ENCODE measurements at regions not wholly inside any gene's neighbourhood (a gene's known extent, or its start where the extent isn't known, plus 50 kb on each side); places are given as distances from the start of the nearest gene placed in this dataset.

DNA sequence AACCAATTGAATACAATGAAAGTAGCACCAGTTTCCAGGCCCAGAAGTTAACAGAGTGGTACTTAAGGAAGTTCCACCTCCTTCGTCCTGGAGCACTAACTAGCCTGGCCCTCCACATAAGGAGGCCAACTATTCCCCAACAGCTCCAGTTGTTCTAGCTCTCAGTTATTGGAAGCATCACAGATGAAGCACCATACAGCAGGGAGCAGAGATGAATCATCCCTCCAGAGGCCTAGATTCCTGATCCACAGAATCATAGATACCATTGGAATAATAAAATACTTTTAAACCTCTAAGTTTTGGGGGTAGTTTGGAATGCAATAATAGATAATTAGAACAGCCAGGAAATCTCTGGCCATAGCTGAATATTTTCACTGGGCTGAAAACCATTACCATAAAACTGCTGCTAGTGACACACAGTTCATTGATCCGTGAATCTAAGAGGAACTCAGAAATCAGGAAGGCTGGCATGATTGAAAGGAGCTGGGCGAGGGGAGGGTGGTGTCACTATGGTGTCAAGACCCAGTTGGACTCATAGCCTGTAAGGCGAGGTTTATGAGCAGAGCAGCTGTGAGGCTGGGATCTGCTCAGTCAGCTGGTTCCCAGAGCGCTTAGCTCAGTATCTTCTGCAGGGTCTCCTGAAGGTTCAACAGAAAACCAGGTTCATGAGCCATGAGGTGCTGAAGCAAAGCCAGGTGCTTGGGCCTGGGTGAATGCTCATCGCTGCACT lies 371.4 kb upstream of the TMTC1 start:
- intact Hi-C loops (cut with DNase I, micrococcal nuclease) = no loop called here
- H3K36me3 Mint-ChIP-seq (ENCODE audit: low read depth) = no peaks in the 10 kb centered on the region
- POLR2A ChIA-PET = no interaction called here
- H3K27me3 Mint-ChIP-seq = no peaks in the 10 kb centered on the region
- peaks cover 14% of the 10 kb centered on the region for H3K9me3 Mint-ChIP-seq (ENCODE audit: low read depth)
- H3K27ac Mint-ChIP-seq = no peak overlapping the region
- CTCF ChIA-PET = no interaction called here
- ATAC-seq = no peak
- no peak overlapping the region for H3K4me3 Mint-ChIP-seq
- DNase-seq = no peak
- H3K4me1 Mint-ChIP-seq = no peaks in the 10 kb centered on the region

DNA sequence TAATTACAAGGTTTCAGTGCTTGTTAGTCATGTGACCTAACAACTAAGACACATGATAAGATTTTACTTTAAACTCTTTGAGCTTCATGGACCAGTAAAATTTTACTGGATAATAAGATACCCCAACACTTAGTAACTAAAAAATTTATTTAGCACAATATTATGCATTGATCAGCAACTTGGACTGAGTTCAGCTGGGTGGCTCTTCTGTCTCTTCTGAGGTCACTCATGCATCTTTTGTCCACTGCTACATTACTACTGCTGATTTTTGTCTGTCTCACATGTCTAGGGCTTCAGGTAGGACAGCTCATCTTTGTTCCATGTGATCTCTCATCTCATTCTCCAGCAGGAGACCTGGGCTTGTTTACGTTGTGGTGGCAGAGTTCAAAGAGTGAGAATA lies 370.2 kb upstream of the TMTC1 start:
- DNase-seq (no peak), ATAC-seq (no peak)
- intact Hi-C loops (cut with DNase I, micrococcal nuclease) = no loop called here
- CTCF ChIA-PET = no interaction called here
- Mint-ChIP-seq H3K4me1 (no peaks in the 10 kb centered on the region), H3K4me3 (no peak overlapping the region), H3K36me3 (ENCODE audit: low read depth) (no peaks in the 10 kb centered on the region), H3K27me3 (no peaks in the 10 kb centered on the region), H3K9me3 (ENCODE audit: low read depth) (peaks cover 13% of the 10 kb centered on the region), H3K27ac (no peak overlapping the region)
- POLR2A ChIA-PET = no interaction called here

DNA sequence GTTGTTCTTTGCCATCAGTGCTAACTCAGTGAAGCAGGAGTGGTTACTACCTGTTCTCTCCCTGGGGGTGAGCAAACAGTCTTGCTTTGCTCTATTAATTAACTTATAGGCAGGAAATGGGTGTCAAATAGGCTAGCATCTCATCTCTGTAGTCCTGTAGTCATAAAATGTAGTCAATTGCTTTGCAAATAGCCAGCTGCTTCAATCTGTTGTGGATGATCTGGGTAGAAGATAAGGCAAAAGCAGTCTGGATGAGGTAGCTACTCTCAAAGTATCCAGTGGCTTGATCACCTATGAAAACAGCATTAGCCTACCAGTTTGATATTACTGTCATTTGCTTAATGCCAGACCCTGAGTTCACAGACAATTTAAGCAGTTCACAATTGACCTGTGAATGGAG lies 369.0 kb upstream of the TMTC1 start:
- H3K4me1 Mint-ChIP-seq = no peaks in the 10 kb centered on the region
- H3K36me3 Mint-ChIP-seq (ENCODE audit: low read depth) = no peaks in the 10 kb centered on the region
- no peak overlapping the region for H3K4me3 Mint-ChIP-seq
- no peak for DNase-seq
- ChIA-PET CTCF (no interaction called here), POLR2A (no interaction called here)
- H3K27ac Mint-ChIP-seq = no peak overlapping the region
- intact Hi-C loops (cut with DNase I, micrococcal nuclease) = no loop called here
- no peak for ATAC-seq
- no peaks in the 10 kb centered on the region for H3K27me3 Mint-ChIP-seq
- H3K9me3 Mint-ChIP-seq (ENCODE audit: low read depth) = peaks cover 12% of the 10 kb centered on the region

DNA sequence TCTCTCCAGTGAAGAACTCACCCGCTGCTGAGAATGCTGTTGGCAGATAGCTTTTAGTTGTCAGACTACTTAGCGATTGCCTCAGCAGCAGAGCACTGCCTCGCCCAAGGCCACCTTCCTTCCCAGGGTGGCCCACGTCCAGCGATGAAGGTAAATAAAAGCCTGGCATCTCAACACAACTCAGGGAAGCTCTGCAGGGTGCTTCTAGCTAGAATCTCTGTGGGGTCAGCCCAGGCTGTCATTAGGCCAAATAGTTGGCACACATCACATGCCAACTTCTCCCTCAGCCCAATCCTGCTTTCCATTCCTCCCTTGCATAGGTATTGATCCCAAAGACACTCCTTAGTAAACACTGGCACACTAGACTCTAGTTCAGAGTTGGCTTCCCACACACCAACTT lies 368.1 kb upstream of the TMTC1 start:
- peaks cover 12% of the 10 kb centered on the region for H3K9me3 Mint-ChIP-seq (ENCODE audit: low read depth)
- no peaks in the 10 kb centered on the region for H3K36me3 Mint-ChIP-seq (ENCODE audit: low read depth)
- POLR2A ChIA-PET = no interaction called here
- CTCF ChIA-PET = interaction anchor here (0.6 kb wide), 1 partner anchor 712 kb away, joined by 3 read pairs; no protein-coding TSS in a partner anchor
- H3K27ac Mint-ChIP-seq = no peak overlapping the region
- no peak for DNase-seq
- H3K4me1 Mint-ChIP-seq = no peaks in the 10 kb centered on the region
- no peaks in the 10 kb centered on the region for H3K27me3 Mint-ChIP-seq
- ATAC-seq = no peak
- intact Hi-C loops (cut with DNase I, micrococcal nuclease) = no loop called here
- H3K4me3 Mint-ChIP-seq = no peak overlapping the region

DNA sequence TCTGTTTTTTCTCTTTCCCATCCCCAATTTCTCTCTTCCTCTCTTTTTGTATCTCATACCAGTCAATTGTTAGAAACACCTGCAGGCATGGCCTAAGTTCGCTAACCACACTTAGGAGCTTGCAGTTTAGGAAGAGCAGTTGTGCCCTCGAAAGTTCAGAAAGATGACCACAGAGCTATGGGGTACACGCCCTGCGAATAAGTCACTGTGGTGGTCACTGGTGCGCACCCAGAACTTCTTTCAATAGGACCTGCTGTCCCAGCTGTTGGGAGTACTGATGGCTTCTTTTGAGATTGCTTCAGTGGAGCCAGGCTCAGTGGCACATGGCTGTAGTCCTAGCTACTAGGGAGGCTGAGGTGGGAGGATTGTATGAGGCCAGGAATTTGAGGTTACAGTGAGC lies 362.8 kb upstream of the TMTC1 start:
- CTCF ChIA-PET = no interaction called here
- Mint-ChIP-seq H3K27ac (no peak overlapping the region), H3K9me3 (ENCODE audit: low read depth) (no peaks in the 10 kb centered on the region), H3K27me3 (no peaks in the 10 kb centered on the region), H3K4me3 (no peak overlapping the region), H3K36me3 (ENCODE audit: low read depth) (no peaks in the 10 kb centered on the region), H3K4me1 (no peaks in the 10 kb centered on the region)
- intact Hi-C loops (cut with DNase I, micrococcal nuclease) = no loop called here
- POLR2A ChIA-PET = no interaction called here
- ATAC-seq = no peak
- DNase-seq = no peak

DNA sequence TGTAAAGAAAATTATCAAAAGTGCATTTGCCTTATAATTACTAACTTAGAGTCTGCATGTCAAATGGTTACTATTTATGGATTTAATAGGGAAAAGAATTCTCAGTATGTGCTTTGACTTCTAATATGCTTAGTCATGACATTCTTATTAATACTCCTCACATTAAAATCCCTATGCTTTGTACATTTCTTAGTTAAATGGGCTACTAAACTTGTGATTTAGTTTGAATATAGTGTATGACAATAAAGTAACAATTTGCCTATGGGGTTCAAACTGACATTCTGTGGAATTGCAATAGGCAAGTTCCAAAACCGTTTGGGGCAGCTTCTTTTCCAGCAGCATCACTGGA lies 361.9 kb upstream of the TMTC1 start:
- Mint-ChIP-seq H3K4me1 (no peaks in the 10 kb centered on the region), H3K4me3 (no peak overlapping the region), H3K9me3 (ENCODE audit: low read depth) (no peaks in the 10 kb centered on the region), H3K36me3 (ENCODE audit: low read depth) (no peaks in the 10 kb centered on the region), H3K27me3 (no peaks in the 10 kb centered on the region), H3K27ac (no peak overlapping the region)
- DNase-seq (no peak), ATAC-seq (no peak)
- CTCF ChIA-PET = no interaction called here
- intact Hi-C loops (cut with DNase I, micrococcal nuclease) = no loop called here
- POLR2A ChIA-PET = no interaction called here

DNA sequence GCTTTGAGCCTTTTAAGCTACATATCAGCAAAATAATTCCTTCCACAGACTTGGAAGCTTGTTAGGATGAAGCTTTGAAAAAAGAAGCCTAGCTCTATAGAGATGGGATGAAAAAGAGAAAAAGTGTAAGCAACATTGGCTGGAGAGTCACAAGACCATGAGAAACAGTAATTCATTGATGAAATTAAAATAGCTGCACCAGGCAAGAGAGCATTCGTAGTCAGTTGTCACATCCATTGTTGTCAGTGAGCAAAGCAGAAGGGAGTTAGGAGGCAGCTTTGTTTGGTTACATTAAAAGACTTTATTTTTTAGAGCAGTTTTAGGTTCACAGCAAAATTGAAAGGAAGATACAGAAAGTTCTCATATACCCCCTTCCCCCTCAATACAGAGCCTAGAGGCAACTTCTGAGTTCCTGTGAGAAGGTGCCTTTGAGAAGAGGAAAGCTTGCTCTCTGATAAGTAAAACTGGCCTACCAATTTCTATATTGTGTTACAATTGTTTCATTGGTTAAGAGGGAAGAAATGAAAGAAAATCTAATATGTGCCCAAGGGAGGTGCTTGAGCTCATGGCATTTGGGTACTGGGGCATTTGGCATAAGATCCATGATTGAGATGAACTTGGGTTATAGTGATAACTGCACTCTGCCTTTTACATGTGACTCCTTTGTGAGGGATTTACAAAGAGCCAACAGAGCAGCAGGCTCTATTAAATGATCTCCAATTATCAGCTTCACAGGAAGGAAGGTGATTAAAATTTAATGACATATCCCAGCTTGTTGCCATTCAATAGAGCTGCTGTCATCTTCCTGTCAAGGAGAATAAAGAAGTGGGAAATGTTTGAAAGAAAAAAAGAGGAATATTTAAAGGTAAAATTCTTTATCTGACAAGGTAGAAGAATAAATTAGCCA lies 361.3 kb upstream of the TMTC1 start:
- H3K27ac Mint-ChIP-seq = no peak overlapping the region
- intact Hi-C loops (cut with DNase I, micrococcal nuclease) = no loop called here
- ATAC-seq (no peak), DNase-seq (no peak)
- H3K27me3 Mint-ChIP-seq = no peaks in the 10 kb centered on the region
- no peak overlapping the region for H3K4me3 Mint-ChIP-seq
- H3K4me1 Mint-ChIP-seq = no peaks in the 10 kb centered on the region
- ChIA-PET POLR2A (no interaction called here), CTCF (no interaction called here)
- no peaks in the 10 kb centered on the region for H3K36me3 Mint-ChIP-seq (ENCODE audit: low read depth)
- H3K9me3 Mint-ChIP-seq (ENCODE audit: low read depth) = peaks cover 2% of the 10 kb centered on the region

DNA sequence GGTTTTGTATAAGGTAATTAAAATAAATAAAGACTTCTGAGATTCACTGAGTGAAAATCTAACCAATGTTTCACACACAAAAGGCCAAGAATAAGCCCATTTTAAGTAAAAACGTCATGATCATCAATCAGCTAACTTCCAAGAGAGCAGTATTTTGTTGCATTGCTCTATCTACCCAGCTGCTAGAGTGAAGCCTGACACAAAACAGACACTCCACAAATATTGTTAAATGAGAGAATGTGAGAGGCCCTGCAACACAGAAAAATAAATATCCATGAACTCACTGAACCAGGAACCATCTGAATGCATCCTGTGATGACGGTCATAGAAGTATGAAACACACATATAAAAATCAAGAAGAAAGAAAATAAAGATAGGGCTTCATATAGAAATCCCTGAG lies 358.6 kb upstream of the TMTC1 start:
- H3K36me3 Mint-ChIP-seq (ENCODE audit: low read depth) = no peaks in the 10 kb centered on the region
- H3K27me3 Mint-ChIP-seq = no peaks in the 10 kb centered on the region
- no peak for DNase-seq
- ChIA-PET CTCF (no interaction called here), POLR2A (no interaction called here)
- ATAC-seq = no peak
- no peak overlapping the region for H3K4me3 Mint-ChIP-seq
- H3K4me1 Mint-ChIP-seq = no peaks in the 10 kb centered on the region
- intact Hi-C loops (cut with DNase I, micrococcal nuclease) = no loop called here
- no peak overlapping the region for H3K27ac Mint-ChIP-seq
- peaks cover 3% of the 10 kb centered on the region for H3K9me3 Mint-ChIP-seq (ENCODE audit: low read depth)

DNA sequence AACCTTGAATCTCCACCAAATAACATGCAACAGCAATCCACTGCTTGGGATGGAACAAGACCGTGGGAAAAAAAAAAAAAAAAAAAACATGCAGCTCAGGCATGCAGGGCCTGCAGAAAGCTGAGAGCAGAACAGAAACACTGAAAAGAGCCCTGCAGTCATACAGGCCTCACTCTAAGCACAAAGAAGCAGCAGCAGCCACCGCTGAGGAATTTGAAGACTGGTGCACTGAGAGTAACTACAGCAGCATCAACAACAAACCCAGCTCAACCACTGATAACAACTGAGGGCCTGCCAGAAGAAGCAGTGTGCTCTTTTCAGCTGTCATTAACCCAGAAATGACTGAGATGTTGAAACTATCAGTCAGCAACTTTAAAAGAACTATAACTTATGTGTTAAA lies 354.7 kb upstream of the TMTC1 start:
- Mint-ChIP-seq H3K9me3 (ENCODE audit: low read depth) (peaks cover 3% of the 10 kb centered on the region), H3K27ac (no peak overlapping the region), H3K4me3 (no peak overlapping the region), H3K36me3 (ENCODE audit: low read depth) (no peaks in the 10 kb centered on the region), H3K27me3 (no peaks in the 10 kb centered on the region), H3K4me1 (no peaks in the 10 kb centered on the region)
- CTCF ChIA-PET = no interaction called here
- no peak for DNase-seq
- ATAC-seq = no peak
- POLR2A ChIA-PET = no interaction called here
- intact Hi-C loops (cut with DNase I, micrococcal nuclease) = no loop called here

DNA sequence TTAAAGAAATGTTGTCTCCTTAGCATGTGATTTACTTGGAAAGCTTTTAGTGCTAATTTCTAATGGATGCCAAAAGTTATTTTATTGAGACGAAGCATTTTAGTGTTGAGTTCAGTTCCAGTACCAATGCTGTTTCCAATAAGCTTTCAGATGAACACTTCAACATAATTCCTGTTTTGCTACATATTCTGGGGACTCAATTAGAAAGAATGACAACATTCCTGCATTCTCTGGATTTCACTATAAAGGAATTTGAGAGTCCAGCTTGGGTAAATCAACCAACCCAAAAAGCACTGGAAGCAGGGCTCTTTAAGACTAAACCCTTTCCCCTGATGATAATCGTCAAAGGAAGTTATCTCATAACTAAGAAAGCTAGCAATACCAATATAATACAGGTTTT lies 353.0 kb upstream of the TMTC1 start:
- CTCF ChIA-PET = no interaction called here

DNA sequence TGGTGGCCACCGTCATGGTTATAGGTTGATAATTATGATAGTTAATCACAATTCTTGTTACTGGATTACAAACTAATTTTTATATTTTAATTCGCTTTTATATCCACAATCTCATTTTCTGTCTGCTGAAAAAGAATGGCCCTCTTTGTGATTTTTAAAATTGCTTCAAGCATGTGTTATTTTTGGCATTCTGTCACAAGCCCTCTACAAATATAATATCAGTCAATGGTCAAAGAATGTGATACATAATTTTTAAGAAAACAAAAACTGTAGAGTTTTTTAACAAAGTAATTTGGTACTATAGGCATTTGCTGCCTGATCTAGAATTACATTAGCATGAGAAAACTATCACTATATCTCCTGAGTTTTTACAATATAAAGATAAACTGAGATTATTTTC lies 352.0 kb upstream of the TMTC1 start:
- no peak for ATAC-seq
- ChIA-PET CTCF (no interaction called here), POLR2A (no interaction called here)
- H3K27ac Mint-ChIP-seq = no peak overlapping the region
- intact Hi-C loops (cut with DNase I, micrococcal nuclease) = no loop called here
- H3K4me3 Mint-ChIP-seq = no peak overlapping the region
- no peaks in the 10 kb centered on the region for H3K36me3 Mint-ChIP-seq (ENCODE audit: low read depth)
- H3K9me3 Mint-ChIP-seq (ENCODE audit: low read depth) = peaks cover 5% of the 10 kb centered on the region
- no peaks in the 10 kb centered on the region for H3K27me3 Mint-ChIP-seq
- H3K4me1 Mint-ChIP-seq = no peaks in the 10 kb centered on the region
- no peak for DNase-seq

More for the DNA sequence above, 353.0 kb upstream of the TMTC1 start:
- H3K9me3 Mint-ChIP-seq (ENCODE audit: low read depth) = peaks cover 5% of the 10 kb centered on the region
- POLR2A ChIA-PET = no interaction called here
- H3K36me3 Mint-ChIP-seq (ENCODE audit: low read depth) = no peaks in the 10 kb centered on the region
- no peak overlapping the region for H3K27ac Mint-ChIP-seq
- ATAC-seq (no peak), DNase-seq (no peak)
- no peak overlapping the region for H3K4me3 Mint-ChIP-seq
- intact Hi-C loops (cut with DNase I, micrococcal nuclease) = no loop called here
- H3K27me3 Mint-ChIP-seq = no peaks in the 10 kb centered on the region
- no peaks in the 10 kb centered on the region for H3K4me1 Mint-ChIP-seq

DNA sequence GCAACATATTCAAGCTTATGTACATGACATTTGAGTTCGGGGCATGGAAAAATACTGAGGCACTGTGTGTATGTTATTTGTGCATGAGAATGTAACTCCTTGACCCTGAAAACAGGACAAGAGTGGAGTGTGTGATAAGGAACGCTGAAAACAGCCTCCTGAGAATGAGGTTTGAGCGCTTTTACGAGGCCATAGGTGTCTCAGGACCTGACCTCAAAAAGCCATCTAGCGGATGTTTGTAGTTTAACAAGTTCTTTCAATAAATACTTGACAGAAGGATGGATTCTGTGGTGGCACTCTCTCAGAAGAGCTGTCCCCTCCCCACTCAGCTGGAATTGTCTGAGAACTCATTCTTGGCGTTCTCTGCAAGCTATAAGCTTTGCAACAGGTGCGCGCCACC lies 350.5 kb upstream of the TMTC1 start:
- Mint-ChIP-seq H3K36me3 (ENCODE audit: low read depth) (no peaks in the 10 kb centered on the region), H3K4me3 (no peak overlapping the region), H3K9me3 (ENCODE audit: low read depth) (peaks cover 2% of the 10 kb centered on the region), H3K4me1 (no peaks in the 10 kb centered on the region), H3K27ac (no peak overlapping the region), H3K27me3 (no peaks in the 10 kb centered on the region)
- ATAC-seq = no peak
- intact Hi-C loops (cut with DNase I, micrococcal nuclease) = no loop called here
- CTCF ChIA-PET = interaction anchor here (0.7 kb wide), 1 partner anchor 14 kb away, joined by 3 read pairs; no protein-coding TSS in a partner anchor
- POLR2A ChIA-PET = no interaction called here
- no peak for DNase-seq
